ENCODE measurements at regions not wholly inside any gene's neighbourhood (a gene's known extent, or its start where the extent isn't known, plus 50 kb on each side); places are given as distances from the start of the nearest gene placed in this dataset.

DNA sequence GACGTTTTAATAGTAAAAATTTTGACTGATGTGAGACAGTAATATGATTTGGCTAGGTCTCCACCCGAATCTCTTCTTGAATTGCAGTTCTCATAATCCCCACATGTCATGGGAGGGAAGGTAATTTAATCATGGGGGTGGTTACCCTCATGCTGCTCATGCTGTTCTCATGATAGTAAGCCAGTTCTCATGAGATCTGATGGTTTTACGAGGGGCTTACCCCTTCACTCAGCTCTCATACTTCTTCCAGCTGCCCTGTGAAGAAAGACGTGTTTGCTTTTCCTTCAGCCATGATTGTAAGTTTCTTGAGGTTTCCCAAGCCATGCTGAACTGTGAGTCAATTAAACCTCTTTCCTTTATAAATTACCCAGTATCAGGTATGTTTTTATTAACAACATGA is 327.0 kb upstream of the CDH7 start:
- intact Hi-C loops (cut with micrococcal nuclease) = no loop called here
- Mint-ChIP-seq H3K4me1 (no peaks in the 10 kb centered on the region), H3K4me3 (no peak overlapping the region), H3K27ac (no peak overlapping the region), H3K27me3 (no peaks in the 10 kb centered on the region), H3K36me3 (ENCODE audit: low read depth) (no peaks in the 10 kb centered on the region), H3K9me3 (no peaks in the 10 kb centered on the region)
- ChIA-PET POLR2A (no interaction called here), CTCF (interaction anchor here (0.5 kb wide), 1 partner anchor 1201 kb away, joined by 5 read pairs; no protein-coding TSS in a partner anchor)
- DNase-seq (no peak), ATAC-seq (ENCODE audit: low read depth) (no peak)
- TF ChIP-seq, protein P1, sequence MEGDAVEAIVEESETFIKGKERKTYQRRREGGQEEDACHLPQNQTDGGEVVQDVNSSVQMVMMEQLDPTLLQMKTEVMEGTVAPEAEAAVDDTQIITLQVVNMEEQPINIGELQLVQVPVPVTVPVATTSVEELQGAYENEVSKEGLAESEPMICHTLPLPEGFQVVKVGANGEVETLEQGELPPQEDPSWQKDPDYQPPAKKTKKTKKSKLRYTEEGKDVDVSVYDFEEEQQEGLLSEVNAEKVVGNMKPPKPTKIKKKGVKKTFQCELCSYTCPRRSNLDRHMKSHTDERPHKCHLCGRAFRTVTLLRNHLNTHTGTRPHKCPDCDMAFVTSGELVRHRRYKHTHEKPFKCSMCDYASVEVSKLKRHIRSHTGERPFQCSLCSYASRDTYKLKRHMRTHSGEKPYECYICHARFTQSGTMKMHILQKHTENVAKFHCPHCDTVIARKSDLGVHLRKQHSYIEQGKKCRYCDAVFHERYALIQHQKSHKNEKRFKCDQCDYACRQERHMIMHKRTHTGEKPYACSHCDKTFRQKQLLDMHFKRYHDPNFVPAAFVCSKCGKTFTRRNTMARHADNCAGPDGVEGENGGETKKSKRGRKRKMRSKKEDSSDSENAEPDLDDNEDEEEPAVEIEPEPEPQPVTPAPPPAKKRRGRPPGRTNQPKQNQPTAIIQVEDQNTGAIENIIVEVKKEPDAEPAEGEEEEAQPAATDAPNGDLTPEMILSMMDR (IDR thresholded peaks at IDR 0.05) = no peak

DNA sequence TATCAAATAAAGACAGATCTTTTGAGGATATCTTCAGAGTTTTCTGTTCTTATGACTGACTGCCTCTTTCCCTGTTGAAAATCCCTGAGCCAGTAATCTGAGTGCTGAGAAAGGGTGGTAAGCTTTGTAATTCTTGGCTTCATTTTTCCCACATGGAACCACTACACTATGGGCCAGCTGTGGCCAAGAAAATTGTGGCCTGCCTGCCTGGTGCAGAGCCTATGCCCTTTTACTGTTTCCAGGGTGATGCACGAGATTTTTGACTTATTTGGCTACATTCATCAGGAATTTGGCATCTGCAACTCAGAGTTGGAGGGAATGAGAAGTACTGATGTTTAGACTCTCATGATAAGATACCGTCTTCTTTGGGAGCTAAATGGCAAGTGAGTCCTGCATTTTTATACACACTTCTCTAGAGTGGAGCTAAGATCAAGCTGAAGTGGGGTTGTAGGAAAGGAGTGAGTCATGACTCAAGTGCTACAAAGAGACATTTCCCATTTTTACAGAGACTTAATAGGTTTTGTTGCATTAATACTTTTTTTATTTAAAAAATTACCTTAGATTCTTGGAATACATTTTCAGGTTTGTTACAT is 328.2 kb upstream of the CDH7 start:
- ATAC-seq (ENCODE audit: low read depth) (no peak), DNase-seq (no peak)
- Mint-ChIP-seq H3K27me3 (no peaks in the 10 kb centered on the region), H3K9me3 (no peaks in the 10 kb centered on the region), H3K36me3 (ENCODE audit: low read depth) (no peaks in the 10 kb centered on the region), H3K4me3 (no peak overlapping the region), H3K4me1 (no peaks in the 10 kb centered on the region), H3K27ac (no peak overlapping the region)
- intact Hi-C loops (cut with micrococcal nuclease) = no loop called here
- ChIA-PET POLR2A (no interaction called here), CTCF (no interaction called here)
- TF ChIP-seq, protein P1 (IDR thresholded peaks at IDR 0.05) = no peak

DNA sequence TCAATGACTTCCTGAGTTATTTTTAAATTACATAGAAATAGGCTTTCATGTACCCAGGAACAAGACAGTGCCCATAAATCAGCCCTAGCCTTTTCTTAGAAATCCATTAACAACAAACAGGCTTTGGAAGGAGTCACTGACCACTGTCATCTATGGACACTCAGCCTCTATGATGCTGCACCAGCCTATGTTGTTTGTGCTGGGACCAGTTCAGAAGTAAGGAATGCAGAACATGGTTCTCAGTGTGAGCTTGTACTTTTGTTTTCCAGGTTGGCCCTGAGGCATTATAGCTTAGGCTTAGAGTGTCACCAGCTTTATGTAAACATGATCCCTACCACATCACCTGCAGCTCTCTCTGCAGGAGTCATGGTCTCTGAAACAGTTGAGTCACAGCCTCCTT is 335.7 kb upstream of the CDH7 start:
- no peak overlapping the region for H3K27ac Mint-ChIP-seq
- H3K4me3 Mint-ChIP-seq = no peak overlapping the region
- intact Hi-C loops (cut with micrococcal nuclease) = no loop called here
- no peaks in the 10 kb centered on the region for H3K36me3 Mint-ChIP-seq (ENCODE audit: low read depth)
- CTCF ChIA-PET = no interaction called here
- POLR2A ChIA-PET = no interaction called here
- no peak for ATAC-seq (ENCODE audit: low read depth)
- no peaks in the 10 kb centered on the region for H3K27me3 Mint-ChIP-seq
- TF ChIP-seq, protein P1 (IDR thresholded peaks at IDR 0.05) = no peak
- no peaks in the 10 kb centered on the region for H3K4me1 Mint-ChIP-seq
- DNase-seq = no peak
- H3K9me3 Mint-ChIP-seq = no peaks in the 10 kb centered on the region

DNA sequence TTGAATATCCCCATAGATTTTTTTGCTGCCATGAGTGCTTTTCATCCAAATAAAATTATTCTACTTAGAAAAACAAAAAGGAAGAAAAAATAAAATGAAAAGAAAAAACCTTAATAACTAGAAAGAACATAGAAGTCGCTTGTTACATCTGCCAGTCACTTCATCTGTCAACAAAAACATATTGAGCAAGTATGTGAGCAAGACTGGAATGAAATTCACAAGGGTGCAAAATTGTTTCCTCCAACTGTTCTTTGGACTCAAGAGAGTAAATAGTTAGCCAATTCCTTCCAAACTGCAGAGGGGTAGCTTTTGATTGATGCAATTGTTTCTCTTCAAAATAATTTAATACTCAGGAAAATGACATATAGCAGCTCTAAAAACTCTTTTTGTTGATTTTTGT is 336.3 kb upstream of the CDH7 start:
- Mint-ChIP-seq H3K9me3 (no peaks in the 10 kb centered on the region), H3K4me1 (no peaks in the 10 kb centered on the region), H3K36me3 (ENCODE audit: low read depth) (no peaks in the 10 kb centered on the region), H3K4me3 (no peak overlapping the region), H3K27me3 (no peaks in the 10 kb centered on the region), H3K27ac (no peak overlapping the region)
- intact Hi-C loops (cut with micrococcal nuclease) = no loop called here
- CTCF ChIA-PET = no interaction called here
- ATAC-seq (ENCODE audit: low read depth) (no peak), DNase-seq (no peak)
- POLR2A ChIA-PET = no interaction called here
- TF ChIP-seq, protein P1 (IDR thresholded peaks at IDR 0.05) = no peak

DNA sequence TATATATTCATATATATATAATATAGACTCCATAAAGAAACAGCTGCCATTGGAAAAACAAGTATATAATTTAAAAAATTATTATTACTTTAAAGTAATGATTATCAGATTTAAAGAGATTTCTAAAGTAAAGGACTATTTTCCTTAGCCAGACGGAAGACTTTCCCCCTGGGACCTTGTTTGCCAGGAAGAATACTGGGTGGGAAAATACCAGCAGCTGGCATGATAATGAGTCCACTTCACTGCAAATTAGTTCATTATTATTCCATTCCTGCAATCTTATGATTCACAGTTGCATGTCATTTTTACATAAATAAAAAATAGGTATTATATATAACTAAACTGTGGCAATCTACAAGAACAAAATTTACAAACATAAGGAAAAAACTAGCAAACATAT is 339.8 kb upstream of the CDH7 start:
- CTCF ChIA-PET = no interaction called here

More for the DNA sequence above, 339.8 kb upstream of the CDH7 start:
- Mint-ChIP-seq H3K36me3 (ENCODE audit: low read depth) (no peaks in the 10 kb centered on the region), H3K4me3 (no peak overlapping the region), H3K27me3 (no peaks in the 10 kb centered on the region), H3K9me3 (no peaks in the 10 kb centered on the region), H3K27ac (no peak overlapping the region), H3K4me1 (no peaks in the 10 kb centered on the region)
- intact Hi-C loops (cut with micrococcal nuclease) = no loop called here
- TF ChIP-seq, protein P1 (IDR thresholded peaks at IDR 0.05) = no peak
- DNase-seq = no peak
- ATAC-seq (ENCODE audit: low read depth) = no peak
- POLR2A ChIA-PET = no interaction called here
